GM19239 (cell line): ENCODE measurements at regions not wholly inside any gene's neighbourhood (a gene's known extent, or its start where the extent isn't known, plus 50 kb on each side); places are given as distances from the start of the nearest gene placed in this dataset.
"Not testable (repeated sequence)": the region's sequence is repeated elsewhere in the genome, so short reads cannot be mapped to it uniquely, and the experiment has no call there.

Source experiments
- DNase-seq: peaks from one replicate; pipeline ENCODE4 v3.0.0; 2011; ENCODE audit warnings: low spot score; ENCODE audit not compliant: insufficient read length
- FAIRE-seq: peaks from 2 replicates; lab custom pipeline; 2011; peaks lifted over from hg19 to GRCh38; lab: Jason Lieb, UNC

- DNase-seq (no peak), FAIRE-seq (no peak)
These were observed 491.6 kb downstream of the PYDC2 start for GRCh38 chr3:191952609-191953008.

GRCh38 chr3:191958980-191959671 is 498.2 kb downstream of the PYDC2 start:
- FAIRE-seq, result peak; percentile 73
- no peak for DNase-seq

- DNase-seq, result no peak
- FAIRE-seq, result peak; percentile 37
These were observed 499.0 kb downstream of the PYDC2 start for GRCh38 chr3:191959876-191960413.

GRCh38 chr3:191961022-191961421 is 500.1 kb downstream of the PYDC2 start:
- DNase-seq (no peak), FAIRE-seq (no peak)

GRCh38 chr3:191961529-191961928 is 500.6 kb downstream of the PYDC2 start:
- DNase-seq (no peak), FAIRE-seq (no peak)

GRCh38 chr3:191962324-191962723 is 501.4 kb downstream of the PYDC2 start:
- DNase-seq (no peak), FAIRE-seq (no peak)

GRCh38 chr3:191963182-191963581 is 502.2 kb downstream of the PYDC2 start:
- FAIRE-seq (no peak), DNase-seq (no peak)

- no peak for FAIRE-seq
- DNase-seq, result no peak
These were observed 505.6 kb downstream of the PYDC2 start for GRCh38 chr3:191966556-191966955.

GRCh38 chr3:191968299-191968698 is 507.3 kb downstream of the PYDC2 start:
- no peak for FAIRE-seq
- DNase-seq, result no peak

- FAIRE-seq, result no peak
- no peak for DNase-seq
These were observed 511.9 kb downstream of the PYDC2 start for GRCh38 chr3:191972714-191973398.

GRCh38 chr3:191973820-191974219 is 512.9 kb downstream of the PYDC2 start:
- DNase-seq (no peak), FAIRE-seq (no peak)

GRCh38 chr3:191975936-191976335 is 515.0 kb downstream of the PYDC2 start:
- DNase-seq (no peak), FAIRE-seq (no peak)

- DNase-seq, result no peak
- no peak for FAIRE-seq
These were observed 519.5 kb downstream of the PYDC2 start for GRCh38 chr3:191980443-191980842.

GRCh38 chr3:191982481-191982880 is 521.5 kb downstream of the PYDC2 start:
- DNase-seq (no peak), FAIRE-seq (no peak)

GRCh38 chr3:191985691-191986090 is 524.7 kb downstream of the PYDC2 start:
- DNase-seq (no peak), FAIRE-seq (no peak)

- FAIRE-seq (no peak), DNase-seq (no peak)
These were observed 526.9 kb downstream of the PYDC2 start for GRCh38 chr3:191987831-191988350.

GRCh38 chr3:191993952-191994351 is 533.0 kb downstream of the PYDC2 start:
- not testable (repeated sequence) for DNase-seq, FAIRE-seq

- no peak for DNase-seq
- FAIRE-seq, result no peak
These were observed 536.1 kb downstream of the PYDC2 start for GRCh38 chr3:191997093-191997492.

GRCh38 chr3:191997579-191998268 is 536.8 kb downstream of the PYDC2 start:
- FAIRE-seq (no peak), DNase-seq (no peak)

GRCh38 chr3:192001218-192001617 is 540.3 kb downstream of the PYDC2 start:
- no peak for FAIRE-seq
- no peak for DNase-seq

GRCh38 chr3:192005989-192006388 is 545.0 kb downstream of the PYDC2 start:
- FAIRE-seq, result no peak

More at GRCh38 chr3:192005989-192006388, 545.0 kb downstream of the PYDC2 start:
- no peak for DNase-seq
